ENCODE measurements at regions not wholly inside any gene's neighbourhood (a gene's known extent, or its start where the extent isn't known, plus 50 kb on each side); places are given as distances from the start of the nearest gene placed in this dataset.
A peak's percentile ranks its signal among the peaks of the same experiment; 100 is the strongest.

DNA sequence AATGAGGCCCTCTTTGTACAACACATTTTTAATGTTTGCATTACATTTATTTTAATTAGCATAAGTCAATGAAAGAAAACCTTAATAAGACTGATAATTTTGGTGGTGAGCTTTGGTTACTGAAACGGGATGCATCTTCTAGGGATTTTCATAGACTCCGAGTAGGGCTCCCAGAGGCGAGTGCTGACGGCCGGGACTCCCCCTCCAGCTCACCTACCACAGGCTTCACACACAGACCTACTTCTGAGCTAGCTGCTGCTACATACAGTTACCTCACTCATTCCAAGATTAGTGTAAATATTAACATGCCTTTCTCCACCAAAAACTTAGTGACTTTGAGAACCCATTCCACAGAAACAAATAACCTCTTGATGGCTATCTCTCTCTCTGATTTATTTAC, 271.1 kb downstream of the GALR1 start:
- TF ChIP-seq MYC (IDR thresholded peaks at IDR 0.05; ENCODE audit: low read depth, low read length) (no peak), POLR2A (IDR thresholded peaks at IDR 0.05; ENCODE audit: extremely low read depth, insufficient read length) (no peak)
- TF ChIP-seq, protein P1, sequence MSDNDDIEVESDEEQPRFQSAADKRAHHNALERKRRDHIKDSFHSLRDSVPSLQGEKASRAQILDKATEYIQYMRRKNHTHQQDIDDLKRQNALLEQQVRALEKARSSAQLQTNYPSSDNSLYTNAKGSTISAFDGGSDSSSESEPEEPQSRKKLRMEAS (IDR thresholded peaks at IDR 0.05; ENCODE audit: low read depth, low read length): no peak
- TF ChIP-seq, protein P2, sequence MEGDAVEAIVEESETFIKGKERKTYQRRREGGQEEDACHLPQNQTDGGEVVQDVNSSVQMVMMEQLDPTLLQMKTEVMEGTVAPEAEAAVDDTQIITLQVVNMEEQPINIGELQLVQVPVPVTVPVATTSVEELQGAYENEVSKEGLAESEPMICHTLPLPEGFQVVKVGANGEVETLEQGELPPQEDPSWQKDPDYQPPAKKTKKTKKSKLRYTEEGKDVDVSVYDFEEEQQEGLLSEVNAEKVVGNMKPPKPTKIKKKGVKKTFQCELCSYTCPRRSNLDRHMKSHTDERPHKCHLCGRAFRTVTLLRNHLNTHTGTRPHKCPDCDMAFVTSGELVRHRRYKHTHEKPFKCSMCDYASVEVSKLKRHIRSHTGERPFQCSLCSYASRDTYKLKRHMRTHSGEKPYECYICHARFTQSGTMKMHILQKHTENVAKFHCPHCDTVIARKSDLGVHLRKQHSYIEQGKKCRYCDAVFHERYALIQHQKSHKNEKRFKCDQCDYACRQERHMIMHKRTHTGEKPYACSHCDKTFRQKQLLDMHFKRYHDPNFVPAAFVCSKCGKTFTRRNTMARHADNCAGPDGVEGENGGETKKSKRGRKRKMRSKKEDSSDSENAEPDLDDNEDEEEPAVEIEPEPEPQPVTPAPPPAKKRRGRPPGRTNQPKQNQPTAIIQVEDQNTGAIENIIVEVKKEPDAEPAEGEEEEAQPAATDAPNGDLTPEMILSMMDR (IDR thresholded peaks at IDR 0.05; ENCODE audit: low read depth, low read length): no peak
- H3K4me3 ChIP-seq (ENCODE audit: low read depth, low read length): no peak overlapping the region
- no peak for DNase-seq (ENCODE audit: low read depth)

DNA sequence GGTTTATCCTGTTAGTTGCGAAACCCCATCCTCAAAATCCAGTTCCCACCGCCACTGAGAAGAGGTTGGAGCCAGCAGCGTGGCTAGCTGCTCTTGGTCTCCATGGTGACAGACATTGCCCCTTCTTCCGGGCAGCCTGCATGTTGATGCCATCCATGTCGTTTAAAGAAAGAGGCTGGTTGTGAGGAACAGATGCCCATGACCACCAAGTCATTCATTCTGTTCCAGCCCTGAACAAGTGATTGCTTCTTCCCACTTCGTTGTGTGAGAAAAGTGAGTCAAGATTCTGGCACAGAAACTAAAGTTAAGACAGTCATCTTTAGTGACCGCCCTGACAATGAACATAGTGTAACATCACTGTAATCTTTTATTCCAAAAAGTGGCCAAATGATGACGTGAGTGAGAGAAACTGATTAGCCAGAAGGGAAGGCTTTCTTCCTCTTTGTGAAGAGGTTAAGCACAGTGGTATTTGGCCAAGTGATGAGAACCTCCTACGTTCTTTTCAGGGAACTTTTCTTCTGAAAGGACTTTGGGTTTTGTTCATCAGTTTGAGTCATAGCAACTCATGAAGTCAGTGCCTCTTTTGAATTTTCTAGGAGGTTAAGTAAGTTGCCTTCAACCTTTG, 272.5 kb downstream of the GALR1 start:
- no peak for DNase-seq (ENCODE audit: low read depth)
- TF ChIP-seq MYC (IDR thresholded peaks at IDR 0.05; ENCODE audit: low read depth, low read length) (no peak), POLR2A (IDR thresholded peaks at IDR 0.05; ENCODE audit: extremely low read depth, insufficient read length) (no peak)
- TF ChIP-seq, protein P2 (IDR thresholded peaks at IDR 0.05; ENCODE audit: low read depth, low read length): no peak
- TF ChIP-seq, protein P1 (IDR thresholded peaks at IDR 0.05; ENCODE audit: low read depth, low read length): no peak
- no peak overlapping the region for H3K4me3 ChIP-seq (ENCODE audit: low read depth, low read length)

- no peak overlapping the region for H3K4me3 ChIP-seq (ENCODE audit: low read depth, low read length)
- no peak for DNase-seq (ENCODE audit: low read depth)
- TF ChIP-seq POLR2A (IDR thresholded peaks at IDR 0.05; ENCODE audit: extremely low read depth, insufficient read length): no peak
- TF ChIP-seq MYC (IDR thresholded peaks at IDR 0.05; ENCODE audit: low read depth, low read length): no peak
- TF ChIP-seq, protein P1 (IDR thresholded peaks at IDR 0.05; ENCODE audit: low read depth, low read length): no peak
- TF ChIP-seq, protein P2 (IDR thresholded peaks at IDR 0.05; ENCODE audit: low read depth, low read length): no peak
These were observed 275.3 kb downstream of the GALR1 start for GRCh38 chr18:77524909-77525308.

DNA sequence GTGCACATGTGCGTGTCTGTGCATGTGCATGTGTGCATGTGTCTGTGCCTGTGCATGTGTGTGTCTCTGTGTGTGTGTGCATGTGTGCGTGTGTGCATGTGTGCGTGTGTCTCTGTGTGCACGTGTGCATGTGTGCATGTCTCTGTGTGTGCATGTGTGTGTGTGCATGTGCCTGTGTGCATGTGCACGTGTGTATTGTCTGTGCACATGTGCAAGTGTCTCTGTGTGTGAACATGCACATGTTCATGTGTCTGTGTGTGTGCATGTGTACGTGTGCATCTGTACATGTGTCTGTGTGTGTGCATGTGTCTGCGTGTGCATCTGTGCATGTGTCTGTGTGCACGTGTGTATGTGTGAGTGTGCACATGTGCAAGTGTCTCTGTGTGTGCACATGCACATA, 277.3 kb downstream of the GALR1 start:
- no peak for DNase-seq (ENCODE audit: low read depth)
- no peak overlapping the region for H3K4me3 ChIP-seq (ENCODE audit: low read depth, low read length)
- TF ChIP-seq, protein P1 (IDR thresholded peaks at IDR 0.05; ENCODE audit: low read depth, low read length): no peak
- TF ChIP-seq, protein P2 (IDR thresholded peaks at IDR 0.05; ENCODE audit: low read depth, low read length): no peak
- no peak for TF ChIP-seq MYC (IDR thresholded peaks at IDR 0.05; ENCODE audit: low read depth, low read length)
- TF ChIP-seq POLR2A (IDR thresholded peaks at IDR 0.05; ENCODE audit: extremely low read depth, insufficient read length): no peak

- no peak overlapping the region for H3K4me3 ChIP-seq (ENCODE audit: low read depth, low read length)
- no peak for TF ChIP-seq POLR2A (IDR thresholded peaks at IDR 0.05; ENCODE audit: extremely low read depth, insufficient read length)
- TF ChIP-seq MYC (IDR thresholded peaks at IDR 0.05; ENCODE audit: low read depth, low read length): no peak
- TF ChIP-seq, protein P1 (IDR thresholded peaks at IDR 0.05; ENCODE audit: low read depth, low read length): no peak
- DNase-seq (ENCODE audit: low read depth): peak; percentile 56
These were observed 279.2 kb downstream of the GALR1 start for GRCh38 chr18:77528872-77529271.

DNA sequence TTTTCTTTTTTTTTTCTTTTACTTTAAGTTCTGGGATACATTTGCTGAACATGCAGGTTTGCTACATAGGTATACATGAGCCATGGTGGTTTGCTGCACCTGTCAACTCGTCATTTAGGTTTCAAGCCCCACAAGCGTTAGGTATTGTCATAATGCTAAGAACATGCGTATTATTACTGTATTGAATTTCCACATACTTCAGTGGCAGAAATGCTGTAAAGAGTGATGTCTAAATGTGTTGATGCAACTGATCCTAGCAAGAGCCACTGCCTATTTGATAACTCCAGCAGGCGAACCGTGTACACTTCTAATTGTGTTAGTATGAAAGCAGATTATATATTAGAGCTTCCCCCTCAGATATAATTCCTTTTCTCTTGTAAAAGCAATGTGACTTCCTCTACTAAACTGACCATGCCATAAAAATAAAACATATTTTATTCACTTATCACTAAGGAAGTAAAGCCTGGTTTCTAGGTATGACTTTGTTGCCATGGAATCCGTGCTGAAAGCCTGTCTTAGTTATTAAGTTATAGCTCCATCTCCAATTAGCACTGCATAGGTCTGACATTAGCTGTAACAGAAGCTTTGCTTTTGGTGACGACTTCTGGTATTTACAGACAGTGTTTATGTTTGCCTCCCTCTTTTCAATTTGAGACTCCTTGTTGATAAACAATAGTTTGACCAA, 280.0 kb downstream of the GALR1 start:
- H3K4me3 ChIP-seq (ENCODE audit: low read depth, low read length): no peak overlapping the region
- DNase-seq (ENCODE audit: low read depth): no peak
- TF ChIP-seq, protein P2 (IDR thresholded peaks at IDR 0.05; ENCODE audit: low read depth, low read length): no peak
- TF ChIP-seq POLR2A (IDR thresholded peaks at IDR 0.05; ENCODE audit: extremely low read depth, insufficient read length): no peak
- TF ChIP-seq, protein P1 (IDR thresholded peaks at IDR 0.05; ENCODE audit: low read depth, low read length): no peak
- TF ChIP-seq MYC (IDR thresholded peaks at IDR 0.05; ENCODE audit: low read depth, low read length): no peak
